Amniotic epithelial cell (primary cell): ENCODE measurements at regions not wholly inside any gene's neighbourhood (a gene's known extent, or its start where the extent isn't known, plus 50 kb on each side); places are given as distances from the start of the nearest gene placed in this dataset.
"Not testable (repeated sequence)": the region's sequence is repeated elsewhere in the genome, so short reads cannot be mapped to it uniquely, and the experiment has no call there.

Experiments used
- DNase-seq: peaks from one replicate; pipeline ENCODE4 v3.0.0-alpha.2; 2010; ENCODE audit warnings: low read depth

DNA sequence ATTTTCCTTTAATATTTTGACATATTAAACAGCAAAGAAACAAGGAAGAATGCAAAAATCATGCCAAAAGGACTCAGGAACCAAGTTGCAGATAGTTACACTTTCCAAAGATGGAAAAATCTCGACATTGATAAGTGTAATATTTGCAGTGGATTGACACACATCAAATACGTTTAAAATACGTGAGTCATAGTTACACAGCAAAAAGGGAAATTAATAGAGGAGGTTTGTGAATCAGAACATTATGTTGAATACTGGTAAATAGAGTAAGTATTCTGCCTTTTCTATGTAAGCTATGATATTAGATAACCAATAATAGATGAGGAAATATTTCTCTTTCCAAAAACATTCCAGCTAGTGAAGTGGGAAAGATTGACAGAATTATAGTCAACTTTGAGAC, 1761.3 kb upstream of the IGFBP7 start:
- no peak for DNase-seq

DNA sequence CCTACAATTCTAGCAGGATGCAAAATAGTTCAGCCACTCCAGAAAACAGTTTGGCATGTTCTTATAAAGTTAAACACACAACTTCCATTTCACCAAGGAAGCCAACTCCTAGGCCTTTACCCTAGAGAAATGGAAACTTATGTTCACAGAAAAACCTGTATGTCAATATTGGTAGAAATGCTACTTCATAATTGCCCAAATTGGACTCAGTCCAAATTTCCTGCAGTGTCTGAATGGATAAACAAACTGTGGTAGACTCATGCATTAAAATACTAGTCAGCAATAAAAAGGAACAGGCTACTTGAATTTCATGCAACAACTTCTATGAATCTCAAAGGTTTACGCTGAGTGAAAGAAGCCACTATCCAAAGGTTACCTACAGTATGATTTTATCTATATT, 1738.8 kb upstream of the IGFBP7 start:
- no peak for DNase-seq

DNA sequence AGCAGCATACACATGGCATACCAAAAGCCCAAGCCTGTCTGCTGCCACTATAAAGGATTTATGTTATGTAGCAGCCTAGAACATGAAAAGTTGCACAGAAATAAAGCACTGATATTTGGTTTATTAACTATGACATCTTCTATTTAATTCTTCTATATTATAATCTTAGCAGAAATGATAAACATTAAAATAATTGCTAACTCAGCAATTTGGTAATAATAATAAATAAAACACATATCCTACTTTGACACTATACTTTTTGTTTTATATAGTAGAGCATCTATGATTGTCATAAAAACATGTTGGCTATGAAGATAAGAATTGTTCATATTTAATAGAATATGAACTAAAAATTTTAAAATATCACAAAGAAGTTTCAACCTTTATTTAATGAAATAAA, 1733.3 kb upstream of the IGFBP7 start:
- DNase-seq: no peak

DNA sequence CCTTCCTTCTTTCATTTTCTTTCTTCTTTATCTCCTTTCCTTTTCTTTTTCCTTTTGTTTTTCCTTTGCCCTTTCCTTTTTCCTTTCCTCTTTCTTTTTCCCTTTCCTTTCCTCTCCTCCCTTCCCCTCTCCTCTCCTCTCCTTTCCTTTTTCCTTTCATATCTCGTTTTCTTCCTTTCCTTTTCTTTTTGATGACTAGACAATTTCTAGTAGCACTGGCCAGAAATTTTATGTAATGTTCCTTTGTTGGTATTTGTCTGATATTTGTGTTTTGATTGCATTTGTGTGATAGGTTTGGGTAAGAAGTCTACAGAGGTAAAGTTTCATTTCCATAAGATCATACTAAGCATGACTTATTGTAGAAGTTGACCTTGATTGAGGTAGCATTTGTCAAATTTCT, 1722.9 kb upstream of the IGFBP7 start:
- no peak for DNase-seq

DNA sequence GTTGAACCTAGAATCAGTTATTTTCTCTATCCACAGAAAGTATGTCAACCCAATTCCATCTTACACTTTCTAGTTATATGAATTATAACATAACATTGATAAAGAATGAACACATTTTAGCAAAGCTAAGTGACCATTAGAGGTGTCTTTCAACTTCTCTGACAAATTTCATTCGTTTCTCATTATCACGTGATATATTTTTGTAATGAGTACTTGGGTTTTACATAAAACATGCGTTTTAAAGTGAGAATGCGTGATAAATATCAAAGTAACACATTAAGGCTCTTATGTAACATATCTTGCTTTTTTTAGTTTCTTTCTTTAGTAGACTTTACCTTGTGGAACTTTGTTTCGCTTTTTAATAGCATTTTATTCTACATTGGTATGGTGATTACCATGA, 1715.1 kb upstream of the IGFBP7 start:
- no peak for DNase-seq

DNA sequence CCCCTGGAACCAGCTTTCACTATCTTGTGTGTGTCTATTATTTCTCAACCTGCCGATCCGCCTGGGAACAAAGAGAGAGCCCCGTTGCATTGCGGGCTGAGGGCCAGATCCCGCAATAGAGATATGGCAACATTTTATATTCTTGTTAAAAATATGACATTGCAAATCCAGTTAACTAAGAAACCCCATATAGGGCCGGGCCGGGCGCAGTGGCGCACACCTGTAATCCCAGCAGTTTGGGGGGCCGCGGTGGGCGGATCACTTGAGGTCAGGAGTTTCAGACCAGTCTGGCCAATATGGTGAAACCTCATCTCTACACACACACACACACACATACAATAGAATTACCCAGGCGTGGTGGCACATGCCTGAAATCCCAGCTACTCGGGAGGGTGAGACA, 1708.4 kb upstream of the IGFBP7 start:
- DNase-seq: not testable (repeated sequence)

DNA sequence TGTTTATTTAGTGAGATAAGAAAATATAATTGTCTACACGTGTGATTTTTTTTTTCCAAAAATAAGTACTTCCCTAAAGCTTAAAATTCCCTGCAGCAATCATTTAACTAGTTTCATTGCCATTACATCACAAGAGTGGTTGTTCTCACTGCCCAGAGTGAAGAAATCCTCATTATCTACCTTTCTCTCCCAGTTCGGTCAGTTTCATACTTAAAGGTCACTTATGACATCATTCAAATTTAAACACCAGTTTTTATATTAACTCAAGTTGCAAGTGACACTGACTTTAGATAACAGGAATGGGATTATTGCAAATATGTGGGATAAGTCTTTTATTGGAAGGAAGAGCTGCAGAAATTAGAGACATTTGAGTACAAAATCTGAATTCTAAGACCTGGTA, 1699.8 kb upstream of the IGFBP7 start:
- DNase-seq: peak; percentile 22

DNA sequence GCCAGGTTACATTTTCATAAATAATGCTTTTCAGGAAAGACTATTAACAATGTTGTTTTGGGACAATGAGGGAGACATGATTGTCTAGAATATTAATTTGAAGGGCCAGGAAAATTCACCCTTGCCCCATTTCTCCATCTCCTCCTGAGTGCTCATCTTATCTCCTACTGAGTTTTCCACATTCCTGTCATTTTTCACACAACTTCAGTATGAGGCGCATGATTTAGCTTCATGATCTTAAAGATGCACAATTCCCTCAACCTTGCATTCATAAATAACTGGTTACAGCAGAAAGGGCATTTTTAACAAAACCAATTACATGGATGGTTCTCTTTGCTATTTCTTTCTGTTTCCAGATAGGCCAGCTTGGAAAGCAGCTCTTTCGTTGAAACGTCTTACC, 1699.2 kb upstream of the IGFBP7 start:
- peak; percentile 68 for DNase-seq

DNA sequence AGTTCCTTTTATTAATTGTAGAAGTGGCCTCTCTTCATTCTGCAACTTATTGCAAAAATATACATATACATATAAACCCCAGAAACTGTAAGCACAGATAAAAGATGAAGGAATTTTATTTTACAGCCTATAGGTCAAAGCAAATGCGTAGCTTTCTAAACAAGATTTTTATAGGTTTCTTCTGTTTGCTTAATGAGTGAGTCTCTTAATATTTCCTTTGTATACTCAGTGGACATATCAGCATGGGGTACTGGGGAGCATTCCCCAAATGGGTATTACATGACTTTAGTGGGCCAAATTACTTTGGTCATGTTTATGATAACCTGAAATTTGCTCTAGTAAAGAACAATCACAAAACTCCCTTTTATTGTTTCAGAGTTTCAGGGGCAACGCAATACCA, 1698.6 kb upstream of the IGFBP7 start:
- DNase-seq: no peak

DNA sequence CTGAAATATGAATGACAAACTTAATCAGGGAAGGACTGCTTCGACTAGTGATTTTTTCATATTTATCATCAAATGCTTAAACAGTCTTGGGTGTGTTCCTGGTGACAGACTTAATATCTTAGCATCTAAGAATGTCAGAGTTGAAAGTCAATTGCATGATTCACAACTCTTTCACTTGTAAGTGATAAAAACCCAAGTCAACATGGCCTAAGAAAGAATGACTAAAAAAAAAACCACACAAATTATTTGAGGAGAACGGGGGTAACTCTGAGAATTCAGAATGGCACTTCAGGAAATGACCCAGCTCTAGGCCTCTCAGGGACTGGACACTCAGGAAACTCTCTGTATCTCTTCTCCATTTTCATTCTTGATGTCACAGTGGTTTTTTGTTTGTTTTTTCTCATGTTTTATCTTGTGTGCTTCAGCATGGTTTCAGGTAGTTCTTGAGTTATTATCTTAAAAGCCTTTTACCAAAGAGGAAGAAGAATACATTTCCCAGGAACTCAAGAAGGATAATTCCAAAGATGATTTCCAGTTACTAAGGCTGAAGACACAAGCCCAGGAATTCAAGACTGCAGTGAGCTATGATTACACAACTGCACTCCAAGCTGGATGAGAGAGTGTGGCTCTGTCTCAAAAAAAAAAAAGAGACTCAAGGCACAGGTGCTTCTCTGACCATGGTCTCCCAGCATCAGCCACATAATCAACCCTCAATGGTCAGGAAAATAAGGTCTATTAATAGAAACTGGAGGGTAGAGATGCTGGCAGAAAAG, 1697.8 kb upstream of the IGFBP7 start:
- peak; percentile 55 for DNase-seq

DNA sequence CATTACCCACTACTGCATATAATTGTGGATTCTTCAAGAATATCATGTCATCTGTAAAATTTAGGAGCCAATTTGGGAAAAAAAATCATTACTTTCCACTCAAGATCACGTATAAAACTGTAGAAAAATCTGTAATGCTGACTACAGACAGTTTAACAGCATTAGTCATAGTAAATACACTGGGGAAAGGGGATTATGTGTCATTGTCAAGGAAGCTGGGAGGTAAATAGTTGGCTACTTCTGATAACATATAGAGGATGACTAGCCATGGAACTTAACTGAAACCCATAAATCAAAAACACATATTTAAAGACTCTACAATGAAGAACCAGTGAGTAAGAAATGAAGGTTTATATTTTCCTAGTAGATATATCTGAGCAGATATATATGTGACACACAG, 1666.4 kb upstream of the IGFBP7 start:
- DNase-seq: peak; percentile 84

DNA sequence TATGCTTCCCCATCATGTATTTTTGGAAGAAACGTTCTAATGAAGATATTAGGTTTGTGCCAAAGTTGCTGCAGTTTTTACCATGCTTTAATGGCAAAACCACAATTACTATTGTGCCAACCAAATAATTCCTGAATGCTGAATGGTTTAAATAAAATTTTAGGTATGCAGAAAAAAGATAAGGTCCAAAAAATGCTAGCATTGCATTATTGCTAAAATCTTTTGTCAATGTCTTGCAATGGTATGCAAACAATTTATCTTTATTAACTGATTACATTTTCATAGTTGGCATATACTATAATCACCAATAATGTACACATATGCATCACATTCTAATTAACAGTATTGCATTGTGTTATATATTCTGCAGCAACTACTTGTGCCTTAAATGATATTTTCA, 1657.4 kb upstream of the IGFBP7 start:
- no peak for DNase-seq

DNA sequence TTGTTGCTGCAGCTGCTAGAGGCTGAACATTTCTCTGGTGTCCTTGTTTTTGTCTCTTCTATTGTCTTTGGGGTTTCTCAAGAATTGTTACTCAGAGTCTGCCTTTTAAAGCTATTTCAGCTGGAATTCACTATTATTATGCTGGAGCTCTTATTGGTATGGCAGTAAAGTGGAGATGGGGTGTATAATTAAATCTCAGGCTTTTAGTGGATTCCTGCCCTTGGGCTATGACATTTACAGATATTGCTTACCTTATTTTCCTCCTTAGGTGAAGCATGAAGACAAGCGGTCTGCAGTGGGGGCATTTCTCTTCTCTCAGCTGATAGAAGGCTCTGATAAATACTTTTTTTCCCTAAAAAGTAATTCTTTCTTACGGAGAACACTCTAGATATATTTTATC, 1656.6 kb upstream of the IGFBP7 start:
- no peak for DNase-seq

DNA sequence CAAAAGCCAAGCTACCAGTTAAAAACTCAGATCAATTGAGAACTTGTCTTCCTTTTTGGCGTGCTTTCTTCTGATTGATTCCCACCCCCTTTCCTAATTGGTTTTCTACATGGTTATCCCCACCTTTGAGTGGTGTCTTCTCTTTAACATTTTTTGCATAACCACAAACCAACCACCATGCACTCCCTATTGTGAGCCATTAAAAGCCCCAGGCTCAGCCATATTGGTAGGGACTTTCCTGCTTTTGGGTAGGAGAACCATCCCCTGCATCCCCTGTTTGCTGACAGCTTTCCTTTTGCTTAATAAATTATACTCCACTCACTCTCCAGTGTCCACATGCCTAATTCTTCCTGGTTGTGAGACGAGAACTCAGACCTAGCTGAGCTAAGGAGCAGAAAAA, 1651.4 kb upstream of the IGFBP7 start:
- DNase-seq: no peak

DNA sequence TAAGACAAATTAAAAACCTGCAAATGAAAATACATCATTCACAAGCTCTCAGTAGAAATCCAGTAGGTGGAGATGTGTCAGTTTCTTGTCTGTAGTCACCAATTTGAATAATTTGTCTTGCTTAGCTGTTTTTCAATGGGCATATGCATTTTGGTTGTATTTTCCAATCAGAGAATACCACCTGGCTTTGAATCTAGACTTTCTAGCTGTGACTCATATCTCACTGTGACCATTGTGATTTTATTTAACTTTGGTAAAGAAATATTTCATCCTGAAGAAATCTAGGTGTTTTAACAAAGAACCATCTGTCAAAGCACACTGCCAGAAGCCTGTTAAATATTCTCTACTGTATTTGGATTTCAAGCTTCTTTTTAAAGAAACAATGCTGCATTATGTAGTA, 1650.6 kb upstream of the IGFBP7 start:
- DNase-seq: no peak

DNA sequence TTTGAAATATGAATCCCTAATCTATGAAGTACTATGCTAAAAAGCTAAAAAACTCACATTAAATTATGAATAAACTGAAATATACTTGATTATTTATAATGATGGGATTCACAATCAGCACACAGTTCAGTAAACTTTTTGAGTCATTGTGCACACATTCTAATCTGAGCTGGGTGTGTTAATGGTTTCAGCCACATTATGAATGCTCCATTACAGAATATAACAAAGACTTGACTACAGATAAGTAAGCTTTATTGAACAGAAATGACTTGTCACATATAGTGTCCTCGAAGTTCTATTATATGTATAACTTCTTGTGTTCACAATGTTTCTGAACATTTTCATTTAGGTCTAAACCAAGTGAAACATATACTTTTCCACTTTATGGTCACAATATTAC, 1649.9 kb upstream of the IGFBP7 start:
- DNase-seq: no peak

DNA sequence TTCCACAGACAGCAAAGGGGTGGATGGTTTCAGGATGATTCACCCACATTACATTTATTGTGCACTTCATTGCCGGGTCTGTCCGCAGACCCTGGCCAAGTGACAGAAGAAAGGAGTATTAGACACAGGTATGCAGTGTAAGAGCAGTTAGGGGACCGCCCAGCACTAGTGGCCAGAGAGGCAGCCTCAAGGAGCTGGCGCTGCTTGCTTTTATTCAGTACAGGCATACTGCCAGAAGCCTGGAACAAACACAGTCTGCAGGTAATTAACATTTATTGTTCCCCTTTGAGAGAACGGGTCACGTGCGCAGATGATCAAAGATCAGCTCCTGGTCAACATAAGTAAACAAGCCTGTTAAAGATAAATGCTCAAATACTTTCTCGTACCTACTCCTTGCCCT, 1639.0 kb upstream of the IGFBP7 start:
- DNase-seq: no peak

DNA sequence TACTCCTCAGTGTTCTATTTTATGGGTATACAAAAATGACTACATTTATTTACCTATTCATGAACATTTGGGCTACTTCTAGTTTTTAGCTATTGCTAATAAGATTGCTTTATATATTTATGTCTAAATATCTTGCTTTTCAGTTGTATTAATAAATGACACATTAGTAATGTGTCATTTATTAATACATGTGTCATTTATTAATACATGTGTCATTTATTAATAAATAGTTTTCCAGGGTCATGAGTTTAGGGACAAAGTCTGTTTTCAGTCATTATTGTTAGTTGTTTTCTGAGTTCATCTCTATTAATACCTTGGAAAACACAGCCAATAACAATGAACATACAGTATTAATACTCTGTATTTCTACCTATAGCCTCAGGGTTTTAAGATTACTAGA, 1630.7 kb upstream of the IGFBP7 start:
- no peak for DNase-seq

DNA sequence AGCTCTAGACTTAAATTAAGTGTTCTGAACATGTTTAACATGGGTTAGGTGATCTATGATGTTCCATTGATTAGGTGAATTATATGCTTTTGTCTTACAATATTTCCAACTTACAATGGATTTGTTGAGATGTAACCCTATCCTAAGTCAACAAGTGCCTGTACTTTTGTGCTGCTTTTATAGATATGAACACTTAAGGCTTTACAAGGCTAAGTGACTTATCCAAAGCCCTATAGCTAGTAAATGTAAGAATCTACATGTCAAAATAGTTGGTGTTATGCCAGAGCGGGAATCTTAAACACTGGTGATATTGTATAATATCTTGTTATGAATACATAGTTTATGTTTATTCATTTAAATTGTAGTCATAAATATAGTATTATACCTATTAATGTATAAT, 1629.1 kb upstream of the IGFBP7 start:
- no peak for DNase-seq

DNA sequence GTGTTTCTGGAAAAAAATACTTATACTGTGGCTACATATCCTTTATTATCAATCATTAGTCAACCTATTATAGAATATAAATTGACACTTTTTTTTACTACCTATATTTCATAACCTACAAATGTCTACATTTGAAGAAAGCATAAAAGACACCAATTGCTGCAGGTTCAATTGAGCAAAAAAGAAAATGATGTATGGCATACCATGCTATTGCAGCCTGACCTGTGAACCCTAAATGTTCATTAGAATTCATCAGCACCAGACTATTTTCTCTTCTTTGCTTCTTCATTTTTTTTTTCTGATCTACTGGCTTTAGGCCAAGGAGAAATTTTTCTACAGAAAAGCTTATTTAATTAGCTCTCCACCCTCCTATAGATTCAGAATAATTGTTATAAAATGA, 1628.2 kb upstream of the IGFBP7 start:
- no peak for DNase-seq

DNA sequence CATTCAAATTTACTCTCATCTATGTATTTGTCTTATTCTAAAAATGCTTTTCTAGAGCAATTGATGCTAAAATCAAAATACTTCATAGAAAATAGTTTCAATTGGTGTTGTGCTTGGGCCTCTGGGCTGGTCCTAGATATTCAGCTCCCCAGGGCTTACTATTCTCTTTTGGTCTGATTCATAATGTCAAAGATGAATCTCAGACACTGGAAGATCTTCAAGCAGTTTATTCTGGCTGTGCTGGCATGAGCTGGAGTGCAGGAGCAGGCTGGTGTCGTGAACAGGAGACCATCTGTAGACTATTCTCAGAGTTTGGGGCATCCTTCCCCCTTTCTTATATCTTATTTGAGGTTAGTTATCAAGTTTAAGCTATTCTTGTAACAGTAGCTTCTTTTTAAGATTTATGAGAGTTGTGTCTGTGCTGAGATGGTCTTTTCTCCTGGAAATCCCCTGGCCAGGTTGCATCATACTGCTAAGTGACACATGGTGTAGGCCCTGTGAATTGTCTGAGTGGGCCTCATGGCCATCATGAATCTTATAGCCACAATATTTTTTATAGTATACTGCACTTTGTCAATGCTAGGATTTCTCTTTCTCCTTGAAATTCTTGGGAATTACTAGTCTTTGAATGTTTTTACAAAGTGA, 1624.0 kb upstream of the IGFBP7 start:
- peak; percentile 15 for DNase-seq

DNA sequence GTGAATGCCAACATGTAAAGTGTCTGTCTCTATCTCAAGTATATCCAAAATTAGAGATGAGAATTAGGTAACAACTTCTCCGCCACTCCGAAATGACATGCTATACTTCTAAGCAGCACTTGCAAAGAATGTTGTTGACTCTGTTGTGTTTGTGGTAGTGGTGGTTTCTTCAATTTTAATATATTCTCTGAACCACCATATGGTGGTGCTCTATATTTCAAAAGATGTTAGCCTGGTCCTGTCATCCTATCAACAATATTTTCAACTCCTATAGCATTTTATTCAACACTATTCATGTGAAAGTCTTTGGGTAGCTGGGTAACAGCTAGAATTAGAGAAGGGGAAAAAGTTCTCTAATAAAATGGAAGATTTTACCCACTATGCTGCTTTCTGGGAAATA, 1622.8 kb upstream of the IGFBP7 start:
- DNase-seq: peak; percentile 21

DNA sequence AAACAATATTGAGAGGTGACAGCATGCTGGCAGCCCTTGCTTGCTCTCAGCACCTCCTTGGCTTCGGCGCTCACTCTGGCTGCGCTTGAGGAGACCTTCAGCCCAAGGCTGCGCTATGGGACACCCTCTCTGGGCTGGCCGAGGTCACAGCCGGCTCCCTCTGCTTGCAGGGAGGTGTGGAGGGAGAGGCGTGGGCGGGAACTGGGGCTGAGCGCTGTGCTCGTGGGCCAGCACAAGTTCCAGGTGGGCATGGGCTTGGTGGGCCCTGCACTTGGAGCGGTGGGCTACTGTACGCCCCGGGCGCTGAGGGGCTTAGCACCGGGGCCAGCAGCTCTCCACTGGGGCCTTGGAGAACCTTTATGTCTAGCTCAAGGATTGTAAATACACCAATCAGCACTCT, 1613.8 kb upstream of the IGFBP7 start:
- no peak for DNase-seq

DNA sequence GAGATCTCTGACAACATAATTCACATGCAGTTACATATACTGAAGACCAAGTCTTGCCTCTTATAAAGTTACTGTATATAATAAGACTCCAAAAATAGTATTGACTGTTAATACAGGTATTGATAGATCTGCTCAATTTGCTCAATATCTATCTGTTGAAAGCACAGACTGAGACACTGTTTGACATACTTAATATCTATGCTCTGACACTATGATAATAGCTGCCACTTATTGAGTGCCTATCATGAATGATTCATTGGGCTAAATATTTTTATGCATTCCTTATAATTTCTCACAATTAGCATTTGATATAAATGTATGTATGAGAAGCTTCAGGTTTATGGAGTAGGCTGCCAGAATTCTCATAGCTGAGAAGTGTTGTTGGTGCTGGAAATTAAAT, 1600.9 kb upstream of the IGFBP7 start:
- DNase-seq: no peak
